CD4-positive, alpha-beta memory T cell (primary cell): ENCODE measurements at regions not wholly inside any gene's neighbourhood (a gene's known extent, or its start where the extent isn't known, plus 50 kb on each side); places are given as distances from the start of the nearest gene placed in this dataset.

Experiments used
- CTCF ChIA-PET: fragments of 350-600 bp; sonication (Branson Sonifier 250); formaldehyde crosslinking; loops from one replicate; lab custom pipeline; 2021; ENCODE audit warnings: inconsistent platforms; ENCODE audit not compliant: partially characterized antibody; lab: Charles Lee
- POLR2A ChIA-PET: fragments of 350-600 bp; sonication (Branson Sonifier 250); formaldehyde crosslinking; loops from one replicate; lab custom pipeline; 2021; ENCODE audit not compliant: partially characterized antibody; lab: Charles Lee
- DNase-seq, 5 donors: peaks; one replicate each; pipeline versions ENCODE4 v3.0.0 to v3.0.0-alpha.2; 2020 to 2022; ENCODE audit warnings: mixed read lengths in 1 of 5
- H3K27ac ChIP-seq: one replicate; pipeline ENCODE4 v1.7.0; 2013; ENCODE audit warnings: low read depth, low read length
- H3K27me3 ChIP-seq: 2 replicates; pipeline ENCODE4 v1.7.0; 2013; ENCODE audit warnings: mild to moderate bottlenecking, low read length, moderate library complexity; ENCODE audit not compliant: insufficient read depth
- H3K36me3 ChIP-seq: 2 replicates; pipeline ENCODE4 v1.7.0; 2013; ENCODE audit warnings: mild to moderate bottlenecking, low read length, moderate library complexity; ENCODE audit not compliant: insufficient read depth
- H3K4me1 ChIP-seq: 2 replicates; pipeline ENCODE4 v1.7.0; 2013; ENCODE audit warnings: mild to moderate bottlenecking, low read length, moderate library complexity; ENCODE audit not compliant: insufficient read depth
- H3K4me3 ChIP-seq, 2 donors: one replicate each; pipeline ENCODE4 v1.7.0; 2013; ENCODE audit warnings: low read length in 2 of 2, mild to moderate bottlenecking in 1 of 2
- H3K9me3 ChIP-seq, 2 donors: one replicate each; pipeline ENCODE4 v1.7.0; 2013; ENCODE audit warnings: low read length in 2 of 2, control low read depth in 1 of 2; ENCODE audit not compliant: control insufficient read depth in 1 of 2
- H3K27ac Mint-ChIP-seq, 7 donors: one replicate each; pipeline ENCODE4 v1.8.0; 2020 to 2021; ENCODE audit warnings: mixed read lengths in 7 of 7, mild to moderate bottlenecking in 6 of 7, inconsistent platforms in 3 of 7, moderate library complexity in 3 of 7
- H3K27me3 Mint-ChIP-seq, 2 donors: one replicate each; pipeline ENCODE4 v1.8.0; 2020 to 2021; ENCODE audit warnings: mixed read lengths in 2 of 2
- H3K36me3 Mint-ChIP-seq, 2 donors: one replicate each; pipeline ENCODE4 v1.8.0; 2020 to 2021; ENCODE audit warnings: mixed read lengths in 2 of 2, inconsistent platforms in 1 of 2, mild to moderate bottlenecking in 1 of 2
- H3K4me1 Mint-ChIP-seq, 4 donors: one replicate each; pipeline ENCODE4 v1.8.0; 2020 to 2021; ENCODE audit warnings: mixed read lengths in 4 of 4, mild to moderate bottlenecking in 1 of 4
- H3K4me3 Mint-ChIP-seq, 8 donors: one replicate each; pipeline ENCODE4 v1.8.0; 2020 to 2021; ENCODE audit warnings: mixed read lengths in 8 of 8, mild to moderate bottlenecking in 7 of 8, moderate library complexity in 6 of 8, inconsistent platforms in 3 of 8
- H3K9me3 Mint-ChIP-seq, 8 donors: one replicate each; pipeline ENCODE4 v1.8.0; 2020 to 2021; ENCODE audit warnings: mixed read lengths in 8 of 8, mild to moderate bottlenecking in 5 of 8, inconsistent platforms in 3 of 8, moderate library complexity in 1 of 8
- intact Hi-C: fragments of 100-400 bp; cut with micrococcal nuclease; formaldehyde crosslinking; loops from one replicate; pipeline ENCODE4 v1.15.1; 2023

DNA sequence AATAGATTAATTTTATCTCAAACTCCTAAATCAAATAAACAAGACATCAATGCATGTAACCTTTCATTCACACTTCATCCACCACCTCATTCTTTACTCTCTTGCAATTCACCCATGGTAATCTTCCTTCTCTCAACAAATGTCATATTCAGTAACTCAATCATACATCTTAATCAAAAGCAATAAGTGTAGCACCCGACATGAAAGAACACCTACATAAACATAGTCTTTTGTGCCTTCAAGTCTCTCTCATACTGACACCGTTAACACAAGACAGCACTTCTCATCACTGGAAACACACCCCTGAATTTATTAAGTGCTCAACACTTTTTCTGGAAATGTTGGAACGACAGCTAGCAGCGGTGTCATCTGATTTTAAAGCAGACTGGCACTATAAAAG is 225.9 kb downstream of the TTLL7 start:
- no peak overlapping the region for H3K4me3 ChIP-seq
- H3K4me1 ChIP-seq = no peaks in the 10 kb centered on the region
- no peaks in the 10 kb centered on the region for H3K36me3 Mint-ChIP-seq
- ChIA-PET POLR2A (no interaction called here), CTCF (no interaction called here)
- H3K27me3 ChIP-seq = no peaks in the 10 kb centered on the region
- intact Hi-C loops = no loop called here
- no peaks in the 10 kb centered on the region for H3K9me3 Mint-ChIP-seq
- H3K36me3 ChIP-seq = no peaks in the 10 kb centered on the region
- H3K27me3 Mint-ChIP-seq = no peaks in the 10 kb centered on the region
- no peak overlapping the region for H3K27ac ChIP-seq
- H3K4me1 Mint-ChIP-seq = peaks cover 0 to 8% (median 3%) of the 10 kb centered on the region in 4 donors
- H3K4me3 Mint-ChIP-seq = no peak overlapping the region
- no peaks in the 10 kb centered on the region for H3K9me3 ChIP-seq
- DNase-seq = no peak
- no peak overlapping the region for H3K27ac Mint-ChIP-seq

DNA sequence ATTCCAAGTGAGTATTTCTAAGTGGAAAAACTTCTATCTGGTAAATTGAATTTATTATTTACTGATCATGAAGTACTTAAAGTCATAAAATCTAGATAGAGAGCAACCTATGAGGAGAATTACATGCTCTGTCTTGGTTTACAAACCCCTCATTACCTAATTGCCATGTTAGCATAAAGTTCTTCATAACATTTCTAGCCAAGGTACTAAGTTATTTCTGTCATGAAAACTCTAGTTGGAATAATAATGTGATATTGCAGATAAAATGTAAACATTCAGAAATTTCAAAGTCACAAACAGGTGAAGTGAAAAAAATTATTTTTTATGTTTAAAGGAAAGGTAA is 228.6 kb downstream of the TTLL7 start:
- Mint-ChIP-seq H3K4me3 (no peak overlapping the region), H3K27me3 (no peaks in the 10 kb centered on the region), H3K4me1 (peaks cover 0 to 8% (median 3%) of the 10 kb centered on the region in 4 donors), H3K27ac (no peak overlapping the region), H3K36me3 (no peaks in the 10 kb centered on the region), H3K9me3 (no peaks in the 10 kb centered on the region)
- intact Hi-C loops = no loop called here
- no peak for DNase-seq
- H3K27ac ChIP-seq = no peak overlapping the region
- POLR2A ChIA-PET = no interaction called here
- CTCF ChIA-PET = no interaction called here
- H3K36me3 ChIP-seq = no peaks in the 10 kb centered on the region
- H3K4me1 ChIP-seq = no peaks in the 10 kb centered on the region
- no peaks in the 10 kb centered on the region for H3K9me3 ChIP-seq
- no peaks in the 10 kb centered on the region for H3K27me3 ChIP-seq
- H3K4me3 ChIP-seq = no peak overlapping the region

- Histone ChIP-seq H3K27me3 (no peaks in the 10 kb centered on the region), H3K4me3 (no peak overlapping the region), H3K4me1 (no peaks in the 10 kb centered on the region), H3K9me3 (no peaks in the 10 kb centered on the region), H3K36me3 (no peaks in the 10 kb centered on the region), H3K27ac (no peak overlapping the region)
- ChIA-PET CTCF (no interaction called here), POLR2A (no interaction called here)
- no peaks in the 10 kb centered on the region for H3K9me3 Mint-ChIP-seq
- no peaks in the 10 kb centered on the region for H3K36me3 Mint-ChIP-seq
- H3K27ac Mint-ChIP-seq = no peak overlapping the region
- intact Hi-C loops = no loop called here
- H3K4me3 Mint-ChIP-seq = peak overlapping the region in 1 of 8 donors; percentile 65
- H3K27me3 Mint-ChIP-seq = no peaks in the 10 kb centered on the region
- H3K4me1 Mint-ChIP-seq = peaks cover 0 to 8% (median 3%) of the 10 kb centered on the region in 4 donors
- no peak for DNase-seq
Measured at GRCh38 chr1:83769594-83770318, 229.2 kb downstream of the TTLL7 start.

DNA sequence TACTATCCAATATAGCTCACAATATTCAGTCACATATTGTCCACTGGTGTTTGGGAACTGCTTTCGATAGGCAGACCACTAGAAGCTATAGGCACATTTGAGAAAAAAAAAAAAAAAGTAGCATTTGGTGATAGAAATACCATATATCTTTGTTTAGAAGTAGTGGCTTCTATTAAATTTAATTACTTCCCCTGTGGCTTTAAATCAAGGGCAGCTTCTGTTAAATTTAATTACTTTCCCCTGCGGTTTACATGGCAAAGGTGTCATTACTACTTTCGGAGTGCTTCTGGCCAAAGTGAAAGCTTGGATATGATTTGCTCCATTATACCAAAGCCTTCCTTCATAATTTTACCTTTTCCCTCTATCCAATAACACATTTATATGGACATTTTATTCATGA is 229.9 kb downstream of the TTLL7 start:
- Histone ChIP-seq H3K27ac (no peak overlapping the region), H3K4me3 (no peak overlapping the region), H3K4me1 (no peaks in the 10 kb centered on the region), H3K9me3 (no peaks in the 10 kb centered on the region), H3K27me3 (no peaks in the 10 kb centered on the region), H3K36me3 (no peaks in the 10 kb centered on the region)
- no peak overlapping the region for H3K27ac Mint-ChIP-seq
- no peaks in the 10 kb centered on the region for H3K27me3 Mint-ChIP-seq
- CTCF ChIA-PET = no interaction called here
- H3K9me3 Mint-ChIP-seq = no peaks in the 10 kb centered on the region
- no peak for DNase-seq
- H3K4me3 Mint-ChIP-seq = peak overlapping the region in 2 of 8 donors; percentile 9 to 65
- no peaks in the 10 kb centered on the region for H3K36me3 Mint-ChIP-seq
- H3K4me1 Mint-ChIP-seq = peaks cover 0 to 8% (median 3%) of the 10 kb centered on the region in 4 donors
- intact Hi-C loops = no loop called here
- POLR2A ChIA-PET = no interaction called here

DNA sequence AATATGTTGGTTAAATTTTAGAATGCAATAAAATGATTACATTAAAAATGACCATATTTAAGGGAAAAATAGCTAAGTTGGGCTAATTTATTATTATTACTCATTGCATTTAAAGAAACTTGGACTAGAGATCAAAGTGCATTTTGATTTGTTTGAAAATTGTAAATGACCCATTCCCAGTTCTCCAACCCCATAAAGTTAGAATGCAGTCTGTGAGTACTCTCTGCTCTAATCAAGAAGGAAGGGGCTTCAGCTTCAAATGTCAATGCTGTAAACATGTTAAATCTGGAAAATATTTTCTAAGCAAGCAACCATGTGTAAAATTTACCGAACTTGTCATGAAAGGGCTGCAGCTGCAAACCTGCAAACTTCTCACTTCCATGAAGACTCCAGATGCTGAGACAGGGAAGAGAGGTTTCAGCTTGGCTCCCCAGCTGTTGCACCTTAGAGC is 232.7 kb downstream of the TTLL7 start:
- peaks cover 3% of the 10 kb centered on the region in 2 donors for H3K27me3 Mint-ChIP-seq
- H3K27ac Mint-ChIP-seq = no peak overlapping the region
- H3K9me3 Mint-ChIP-seq = no peaks in the 10 kb centered on the region
- ChIA-PET POLR2A (no interaction called here), CTCF (no interaction called here)
- Histone ChIP-seq H3K36me3 (no peaks in the 10 kb centered on the region), H3K27ac (no peak overlapping the region), H3K4me1 (no peaks in the 10 kb centered on the region), H3K4me3 (no peak overlapping the region), H3K9me3 (no peaks in the 10 kb centered on the region), H3K27me3 (no peaks in the 10 kb centered on the region)
- no peak for DNase-seq
- H3K36me3 Mint-ChIP-seq = no peaks in the 10 kb centered on the region
- intact Hi-C loops = no loop called here
- no peak overlapping the region for H3K4me3 Mint-ChIP-seq
- H3K4me1 Mint-ChIP-seq = peaks cover 0 to 8% (median 4%) of the 10 kb centered on the region in 4 donors

GRCh38 chr1:83765125-83765524 is 233.8 kb downstream of the TTLL7 start:
- CTCF ChIA-PET = no interaction called here
- H3K27me3 ChIP-seq = no peaks in the 10 kb centered on the region
- no peak overlapping the region for H3K4me3 Mint-ChIP-seq
- H3K4me1 ChIP-seq = no peaks in the 10 kb centered on the region
- intact Hi-C loops = no loop called here
- peaks cover 0 to 8% (median 4%) of the 10 kb centered on the region in 4 donors for H3K4me1 Mint-ChIP-seq
- POLR2A ChIA-PET = no interaction called here
- H3K4me3 ChIP-seq = no peak overlapping the region
- no peak overlapping the region for H3K27ac ChIP-seq
- DNase-seq = no peak
- no peaks in the 10 kb centered on the region for H3K9me3 Mint-ChIP-seq
- no peaks in the 10 kb centered on the region for H3K36me3 ChIP-seq
- H3K27me3 Mint-ChIP-seq = peaks cover 3% of the 10 kb centered on the region in 2 donors
- no peaks in the 10 kb centered on the region for H3K9me3 ChIP-seq
- H3K36me3 Mint-ChIP-seq = no peaks in the 10 kb centered on the region
- no peak overlapping the region for H3K27ac Mint-ChIP-seq

- Mint-ChIP-seq H3K4me3 (no peak overlapping the region), H3K36me3 (no peaks in the 10 kb centered on the region), H3K27me3 (peaks cover 3 to 5% of the 10 kb centered on the region in 2 donors), H3K4me1 (peaks cover 0 to 3% (median under 1%) of the 10 kb centered on the region in 4 donors), H3K9me3 (no peaks in the 10 kb centered on the region), H3K27ac (no peak overlapping the region)
- CTCF ChIA-PET = no interaction called here
- Histone ChIP-seq H3K27me3 (no peaks in the 10 kb centered on the region), H3K36me3 (no peaks in the 10 kb centered on the region), H3K4me1 (no peaks in the 10 kb centered on the region), H3K9me3 (no peaks in the 10 kb centered on the region), H3K27ac (no peak overlapping the region), H3K4me3 (no peak overlapping the region)
- intact Hi-C loops = no loop called here
- POLR2A ChIA-PET = no interaction called here
- DNase-seq = no peak
Measured at GRCh38 chr1:83764209-83764608, 234.7 kb downstream of the TTLL7 start.
